Kidney epithelial cell (primary cell): ENCODE measurements at regions not wholly inside any gene's neighbourhood (a gene's known extent, or its start where the extent isn't known, plus 50 kb on each side); places are given as distances from the start of the nearest gene placed in this dataset.
"Not testable (repeated sequence)": the region's sequence is repeated elsewhere in the genome, so short reads cannot be mapped to it uniquely, and the experiment has no call there.

ENCODE experiments used
- DNase-seq: peaks from one replicate; pipeline ENCODE4 v3.0.0-alpha.2; 2010; ENCODE audit warnings: low read depth
- H3K27me3 ChIP-seq: 2 replicates; pipeline ENCODE4 v1.6.0; 2011; ENCODE audit warnings: low read length; ENCODE audit not compliant: control insufficient read depth, insufficient read depth
- H3K36me3 ChIP-seq: 2 replicates; pipeline ENCODE4 v1.5.1; 2011; ENCODE audit warnings: low read length; ENCODE audit not compliant: control insufficient read depth, insufficient read depth
- H3K4me3 ChIP-seq: 2 replicates; pipeline ENCODE4 v1.5.1; 2011; ENCODE audit warnings: low read depth, mild to moderate bottlenecking, control low read depth, low read length
- TF ChIP-seq, protein P1 (sequence below): IDR thresholded peaks from 2 replicates; pipeline ENCODE4 v1.5.1; 2011; ENCODE audit warnings: mild to moderate bottlenecking, moderate library complexity, low read length, control low read depth, inconsistent platforms; ENCODE audit not compliant: insufficient read depth, poor library complexity, severe bottlenecking

DNA sequence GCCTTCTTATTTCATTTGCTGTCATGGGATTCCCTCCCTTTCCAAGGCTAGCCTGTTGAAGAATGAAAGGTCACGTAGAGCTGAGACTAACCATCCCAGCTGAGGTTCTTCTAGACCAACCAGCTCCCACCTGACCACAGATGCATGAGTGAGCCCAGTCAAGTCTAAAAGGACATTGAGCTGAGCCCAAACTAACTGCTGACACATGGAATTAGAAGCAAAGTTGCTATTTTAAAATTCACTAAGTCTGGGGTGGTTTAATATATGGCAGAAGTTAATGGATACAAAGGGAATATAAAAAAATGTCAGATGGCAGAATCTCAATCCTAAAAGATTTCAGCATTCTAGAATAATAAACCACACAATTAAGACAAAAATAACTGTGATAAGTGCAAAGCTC lies 118.9 kb upstream of the RASGEF1B start:
- Histone ChIP-seq H3K4me3 (no peak overlapping the region), H3K27me3 (no peaks in the 10 kb centered on the region), H3K36me3 (no peaks in the 10 kb centered on the region)
- no peak for DNase-seq
- TF ChIP-seq, protein P1, sequence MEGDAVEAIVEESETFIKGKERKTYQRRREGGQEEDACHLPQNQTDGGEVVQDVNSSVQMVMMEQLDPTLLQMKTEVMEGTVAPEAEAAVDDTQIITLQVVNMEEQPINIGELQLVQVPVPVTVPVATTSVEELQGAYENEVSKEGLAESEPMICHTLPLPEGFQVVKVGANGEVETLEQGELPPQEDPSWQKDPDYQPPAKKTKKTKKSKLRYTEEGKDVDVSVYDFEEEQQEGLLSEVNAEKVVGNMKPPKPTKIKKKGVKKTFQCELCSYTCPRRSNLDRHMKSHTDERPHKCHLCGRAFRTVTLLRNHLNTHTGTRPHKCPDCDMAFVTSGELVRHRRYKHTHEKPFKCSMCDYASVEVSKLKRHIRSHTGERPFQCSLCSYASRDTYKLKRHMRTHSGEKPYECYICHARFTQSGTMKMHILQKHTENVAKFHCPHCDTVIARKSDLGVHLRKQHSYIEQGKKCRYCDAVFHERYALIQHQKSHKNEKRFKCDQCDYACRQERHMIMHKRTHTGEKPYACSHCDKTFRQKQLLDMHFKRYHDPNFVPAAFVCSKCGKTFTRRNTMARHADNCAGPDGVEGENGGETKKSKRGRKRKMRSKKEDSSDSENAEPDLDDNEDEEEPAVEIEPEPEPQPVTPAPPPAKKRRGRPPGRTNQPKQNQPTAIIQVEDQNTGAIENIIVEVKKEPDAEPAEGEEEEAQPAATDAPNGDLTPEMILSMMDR, result no peak

DNA sequence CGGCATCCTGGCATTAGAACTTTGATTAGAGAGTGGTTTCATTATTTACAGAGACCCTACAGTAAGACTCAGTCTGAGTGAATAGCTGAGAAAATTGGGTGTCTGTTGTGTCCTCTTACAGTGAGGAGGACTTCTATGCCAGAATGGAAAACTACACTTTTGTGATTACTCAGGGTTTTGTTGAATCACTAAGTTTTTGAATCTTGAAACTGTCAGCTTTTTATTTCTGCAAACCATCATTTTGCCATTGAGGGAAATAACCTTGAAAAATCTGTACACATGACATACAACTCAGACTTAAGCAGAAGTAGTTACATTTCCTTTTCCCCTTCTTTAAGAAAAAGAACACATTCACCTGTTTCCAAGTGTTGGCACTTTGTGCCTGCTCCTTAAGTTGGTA lies 117.6 kb upstream of the RASGEF1B start:
- Histone ChIP-seq H3K27me3 (no peaks in the 10 kb centered on the region), H3K4me3 (no peak overlapping the region), H3K36me3 (no peaks in the 10 kb centered on the region)
- DNase-seq, result no peak
- TF ChIP-seq, protein P1, result no peak

DNA sequence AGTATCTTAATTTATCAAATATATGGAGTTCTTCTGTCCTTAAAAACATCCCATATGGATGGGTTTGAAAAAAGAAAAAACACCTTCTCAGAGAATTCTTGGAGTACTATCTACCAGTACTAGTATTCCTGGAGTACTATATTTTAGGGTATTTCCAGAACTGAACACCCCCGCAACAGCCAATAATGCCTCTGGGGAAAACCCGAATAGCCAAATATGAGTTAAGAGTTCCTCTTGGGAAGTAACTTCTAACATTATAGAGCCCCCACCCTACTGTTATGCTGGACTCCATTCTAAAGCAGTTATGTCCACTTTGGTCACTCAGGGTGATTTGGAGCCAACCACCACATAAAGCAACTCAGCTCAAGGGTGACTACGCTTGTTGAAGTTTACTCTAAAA lies 115.0 kb upstream of the RASGEF1B start:
- no peaks in the 10 kb centered on the region for H3K27me3 ChIP-seq
- no peak overlapping the region for H3K4me3 ChIP-seq
- TF ChIP-seq, protein P1, result no peak
- DNase-seq, result no peak
- no peaks in the 10 kb centered on the region for H3K36me3 ChIP-seq

DNA sequence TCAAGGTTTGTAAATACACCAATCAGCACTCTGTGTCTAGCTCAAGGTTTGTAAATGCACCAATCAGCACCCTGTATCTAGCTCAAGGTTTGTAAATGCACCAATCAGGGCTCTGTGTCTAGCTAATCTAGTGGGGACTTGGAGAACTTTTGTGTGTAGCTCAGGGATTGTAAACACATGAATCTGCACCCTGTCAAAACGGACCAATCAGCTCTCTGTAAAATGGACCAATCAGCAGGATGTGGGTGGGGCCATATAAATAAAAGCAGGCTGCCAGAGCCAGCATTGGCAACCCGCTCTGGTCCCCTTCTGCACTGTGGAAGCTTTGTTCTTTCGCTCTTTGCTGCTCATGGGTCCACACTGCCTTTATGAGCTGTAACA lies 109.3 kb upstream of the RASGEF1B start:
- H3K27me3 ChIP-seq, DNase-seq, H3K36me3 ChIP-seq, H3K4me3 ChIP-seq: not testable (repeated sequence)

DNA sequence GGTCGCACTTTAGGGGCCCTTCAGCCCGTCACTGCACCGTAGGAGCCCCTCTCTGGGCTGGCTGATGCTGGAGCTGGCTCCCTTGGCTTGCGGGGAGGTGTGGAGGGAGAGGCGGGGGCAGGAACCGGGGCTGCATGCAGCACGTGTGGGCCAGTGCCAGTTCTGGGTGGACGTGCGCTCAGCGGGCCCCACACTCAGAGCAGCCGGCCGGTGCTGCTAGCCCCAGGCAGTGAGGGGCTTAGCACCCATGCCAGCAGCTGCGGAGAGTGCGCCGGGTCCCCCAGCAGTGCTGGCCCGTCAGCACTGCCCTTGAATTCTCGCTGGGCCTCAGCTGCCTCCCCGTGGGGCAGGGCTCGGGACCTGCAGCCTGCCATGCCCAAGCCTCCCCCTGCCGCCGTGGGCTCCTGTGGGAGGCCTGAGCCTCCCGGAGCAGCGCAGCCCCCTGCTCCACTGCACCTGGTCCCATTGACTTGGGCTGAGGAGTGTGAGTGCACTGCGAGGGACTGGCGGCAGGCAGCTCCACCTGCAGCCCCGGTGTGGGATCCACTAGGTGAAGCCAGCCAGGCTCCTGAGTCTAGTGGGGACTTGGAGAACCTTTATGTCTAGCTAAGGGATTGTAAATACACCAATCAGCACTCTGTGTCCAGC lies 108.8 kb upstream of the RASGEF1B start:
- Histone ChIP-seq H3K4me3 (no peak overlapping the region), H3K36me3 (no peaks in the 10 kb centered on the region), H3K27me3 (no peaks in the 10 kb centered on the region)
- DNase-seq, result no peak
- TF ChIP-seq, protein P1, result no peak

DNA sequence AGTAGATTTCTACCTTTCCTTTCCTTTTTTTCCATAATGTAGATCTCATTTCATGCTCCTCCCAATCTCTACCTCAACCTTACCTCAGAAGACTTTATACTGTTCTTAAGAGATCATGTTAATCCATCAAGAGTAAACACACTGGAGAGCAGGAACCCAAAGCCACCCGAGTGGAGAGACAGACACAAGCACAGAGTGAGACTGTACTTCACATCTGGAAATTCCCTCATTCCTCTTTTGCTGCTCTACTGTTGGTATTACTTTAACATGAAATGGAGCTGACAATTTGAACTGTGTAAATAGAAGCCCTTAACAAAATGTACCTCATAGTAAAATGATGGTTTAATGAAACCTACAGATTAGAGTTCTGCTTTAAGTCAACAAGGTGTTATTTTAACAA lies 105.7 kb upstream of the RASGEF1B start:
- Histone ChIP-seq H3K27me3 (no peaks in the 10 kb centered on the region), H3K36me3 (no peaks in the 10 kb centered on the region), H3K4me3 (no peak overlapping the region)
- TF ChIP-seq, protein P1, result no peak
- DNase-seq, result no peak

DNA sequence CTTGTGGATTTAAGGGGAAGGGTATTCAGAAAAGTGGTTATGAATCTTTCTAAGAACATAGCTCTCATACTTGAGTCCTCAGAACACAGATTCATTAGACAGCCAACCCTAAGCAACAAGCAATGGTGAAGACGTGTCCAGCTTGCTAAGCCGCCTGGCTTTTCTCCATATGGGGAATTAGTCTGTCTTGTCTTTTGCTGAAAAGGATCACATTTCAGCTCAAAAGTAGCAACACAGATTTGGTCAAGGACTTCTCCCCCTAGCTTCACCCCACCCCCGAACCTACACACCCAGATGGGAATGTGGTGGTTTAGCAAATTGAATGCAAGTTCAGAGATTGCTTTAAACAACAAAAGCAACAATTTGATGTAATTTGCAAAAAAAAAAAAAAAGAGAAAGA lies 103.3 kb upstream of the RASGEF1B start:
- no peak overlapping the region for H3K4me3 ChIP-seq
- no peaks in the 10 kb centered on the region for H3K27me3 ChIP-seq
- TF ChIP-seq, protein P1, result no peak
- H3K36me3 ChIP-seq, result no peaks in the 10 kb centered on the region
- no peak for DNase-seq
